ENCODE measurements at regions not wholly inside any gene's neighbourhood (a gene's known extent, or its start where the extent isn't known, plus 50 kb on each side); places are given as distances from the start of the nearest gene placed in this dataset.

- TF ChIP-seq, protein P1, sequence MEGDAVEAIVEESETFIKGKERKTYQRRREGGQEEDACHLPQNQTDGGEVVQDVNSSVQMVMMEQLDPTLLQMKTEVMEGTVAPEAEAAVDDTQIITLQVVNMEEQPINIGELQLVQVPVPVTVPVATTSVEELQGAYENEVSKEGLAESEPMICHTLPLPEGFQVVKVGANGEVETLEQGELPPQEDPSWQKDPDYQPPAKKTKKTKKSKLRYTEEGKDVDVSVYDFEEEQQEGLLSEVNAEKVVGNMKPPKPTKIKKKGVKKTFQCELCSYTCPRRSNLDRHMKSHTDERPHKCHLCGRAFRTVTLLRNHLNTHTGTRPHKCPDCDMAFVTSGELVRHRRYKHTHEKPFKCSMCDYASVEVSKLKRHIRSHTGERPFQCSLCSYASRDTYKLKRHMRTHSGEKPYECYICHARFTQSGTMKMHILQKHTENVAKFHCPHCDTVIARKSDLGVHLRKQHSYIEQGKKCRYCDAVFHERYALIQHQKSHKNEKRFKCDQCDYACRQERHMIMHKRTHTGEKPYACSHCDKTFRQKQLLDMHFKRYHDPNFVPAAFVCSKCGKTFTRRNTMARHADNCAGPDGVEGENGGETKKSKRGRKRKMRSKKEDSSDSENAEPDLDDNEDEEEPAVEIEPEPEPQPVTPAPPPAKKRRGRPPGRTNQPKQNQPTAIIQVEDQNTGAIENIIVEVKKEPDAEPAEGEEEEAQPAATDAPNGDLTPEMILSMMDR (conservative IDR thresholded peaks at IDR 0.05) = no peak
- no peak overlapping the region for H3K27ac ChIP-seq
These were observed 392.3 kb upstream of the ZNF804A start for GRCh38 chr2:184206045-184206444.

GRCh38 chr2:184210329-184210728, 388.0 kb upstream of the ZNF804A start:
- TF ChIP-seq, protein P1 (conservative IDR thresholded peaks at IDR 0.05) = no peak
- H3K27ac ChIP-seq = no peak overlapping the region

- H3K27ac ChIP-seq = no peak overlapping the region
- TF ChIP-seq, protein P1 (conservative IDR thresholded peaks at IDR 0.05) = no peak
These were observed 382.6 kb upstream of the ZNF804A start for GRCh38 chr2:184215745-184216144.

- H3K27ac ChIP-seq = no peak overlapping the region
- TF ChIP-seq, protein P1 (conservative IDR thresholded peaks at IDR 0.05) = no peak
These were observed 341.7 kb upstream of the ZNF804A start for GRCh38 chr2:184256611-184257010.

GRCh38 chr2:184261331-184261730, 337.0 kb upstream of the ZNF804A start:
- no peak overlapping the region for H3K27ac ChIP-seq
- TF ChIP-seq, protein P1 (conservative IDR thresholded peaks at IDR 0.05) = no peak

DNA sequence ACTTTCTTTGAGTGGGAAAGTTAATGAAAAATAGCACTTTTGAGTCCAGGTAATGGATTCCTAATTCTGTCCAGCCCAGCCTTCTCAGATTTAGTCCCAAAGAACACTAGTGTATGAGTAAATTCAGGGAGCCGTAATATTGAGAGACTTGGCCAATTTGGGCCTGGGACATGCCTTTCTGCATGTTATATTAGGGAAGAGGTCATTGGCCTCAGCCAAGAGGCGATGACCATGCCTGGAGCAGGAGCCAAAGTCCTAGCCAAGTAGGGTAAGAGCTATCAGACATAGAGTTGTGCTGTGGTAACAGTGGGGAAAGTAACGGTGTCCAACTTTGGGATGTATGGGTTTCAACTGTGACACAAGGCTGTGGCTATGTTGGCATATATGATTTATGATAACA, 336.5 kb upstream of the ZNF804A start:
- TF ChIP-seq, protein P1 (conservative IDR thresholded peaks at IDR 0.05) = no peak
- H3K27ac ChIP-seq = no peak overlapping the region

DNA sequence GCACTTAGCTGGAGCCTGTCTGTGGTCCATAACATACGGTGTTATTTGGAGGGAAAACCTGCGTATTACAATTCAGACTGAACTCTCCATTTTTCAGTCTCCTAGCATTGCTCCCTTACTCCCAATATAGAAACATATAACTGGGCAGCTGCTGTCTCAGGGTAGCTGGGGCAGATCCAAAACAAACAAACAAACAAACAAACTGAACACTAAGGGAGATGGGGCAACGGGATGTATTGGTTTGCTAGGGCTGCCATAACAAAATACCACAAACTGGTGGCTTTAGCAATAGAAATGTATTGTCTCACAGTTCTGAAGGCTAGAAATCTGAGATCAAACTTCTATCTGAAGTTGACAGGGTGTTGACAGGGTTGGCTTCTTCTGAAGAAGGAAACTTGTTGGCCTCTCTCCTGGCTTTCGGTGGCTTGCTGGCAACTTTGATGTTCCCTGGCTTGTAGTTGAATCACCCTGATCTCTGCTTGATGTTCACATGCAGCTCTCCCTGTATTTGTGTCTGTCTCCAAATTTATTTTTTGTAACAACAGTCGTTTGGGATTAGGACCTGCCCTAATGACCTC, 329.3 kb upstream of the ZNF804A start:
- TF ChIP-seq, protein P1 (conservative IDR thresholded peaks at IDR 0.05) = no peak
- H3K27ac ChIP-seq = no peak overlapping the region
